Muscle layer of duodenum (tissue), 2 donors: ENCODE measurements at regions not wholly inside any gene's neighbourhood (a gene's known extent, or its start where the extent isn't known, plus 50 kb on each side); places are given as distances from the start of the nearest gene placed in this dataset.

Source experiments
- H3K27ac ChIP-seq: one replicate; pipeline ENCODE4 v1.7.0; 2013; ENCODE audit warnings: mild to moderate bottlenecking, low read length
- H3K27me3 ChIP-seq: one replicate; pipeline ENCODE4 v1.7.0; 2013; ENCODE audit warnings: low read depth, mild to moderate bottlenecking, control low read depth, low read length
- H3K36me3 ChIP-seq, 2 donors: one replicate each; pipeline ENCODE4 v1.7.0; 2013; ENCODE audit warnings: low read length in 2 of 2, control low read depth in 1 of 2, mild to moderate bottlenecking in 1 of 2; ENCODE audit not compliant: insufficient read depth in 2 of 2, control insufficient read depth in 1 of 2
- H3K4me1 ChIP-seq, 2 donors: one replicate each; pipeline ENCODE4 v1.7.0; 2013; ENCODE audit warnings: low read length in 2 of 2, mild to moderate bottlenecking in 2 of 2, control low read depth in 1 of 2, moderate library complexity in 1 of 2; ENCODE audit not compliant: insufficient read depth in 2 of 2, control insufficient read depth in 1 of 2
- H3K4me3 ChIP-seq, 2 donors: one replicate each; pipeline ENCODE4 v1.7.0; 2013; ENCODE audit warnings: low read length in 2 of 2, low read depth in 1 of 2, mild to moderate bottlenecking in 1 of 2
- H3K9me3 ChIP-seq, 2 donors: one replicate each; pipeline ENCODE4 v1.7.0; 2013; ENCODE audit warnings: low read length in 2 of 2, control low read depth in 1 of 2, mild to moderate bottlenecking in 1 of 2; ENCODE audit not compliant: control insufficient read depth in 1 of 2
- donor health status: healthy.

- H3K27ac ChIP-seq = no peak overlapping the region
- no peak overlapping the region for H3K4me3 ChIP-seq
- H3K36me3 ChIP-seq = no peaks in the 10 kb centered on the region
- no peaks in the 10 kb centered on the region for H3K27me3 ChIP-seq
- H3K4me1 ChIP-seq = no peaks in the 10 kb centered on the region
- no peaks in the 10 kb centered on the region for H3K9me3 ChIP-seq
Observed at GRCh38 chr4:137626942-137627738, 94.8 kb upstream of the PCDH18 start.

GRCh38 chr4:137623013-137623412, 90.7 kb upstream of the PCDH18 start:
- H3K27me3 ChIP-seq = no peaks in the 10 kb centered on the region

GRCh38 chr4:137621056-137621455, 88.8 kb upstream of the PCDH18 start:
- H3K4me3 ChIP-seq = no peak overlapping the region
- H3K9me3 ChIP-seq = no peaks in the 10 kb centered on the region
- no peaks in the 10 kb centered on the region for H3K36me3 ChIP-seq
- no peaks in the 10 kb centered on the region for H3K4me1 ChIP-seq
- H3K27ac ChIP-seq = no peak overlapping the region
- H3K27me3 ChIP-seq = no peaks in the 10 kb centered on the region

More at GRCh38 chr4:137623013-137623412, 90.7 kb upstream of the PCDH18 start:
- no peaks in the 10 kb centered on the region for H3K36me3 ChIP-seq
- H3K9me3 ChIP-seq = no peaks in the 10 kb centered on the region
- no peak overlapping the region for H3K27ac ChIP-seq
- H3K4me3 ChIP-seq = no peak overlapping the region
- H3K4me1 ChIP-seq = no peaks in the 10 kb centered on the region

GRCh38 chr4:137614491-137614890, 82.2 kb upstream of the PCDH18 start:
- no peaks in the 10 kb centered on the region for H3K36me3 ChIP-seq
- no peaks in the 10 kb centered on the region for H3K27me3 ChIP-seq

DNA sequence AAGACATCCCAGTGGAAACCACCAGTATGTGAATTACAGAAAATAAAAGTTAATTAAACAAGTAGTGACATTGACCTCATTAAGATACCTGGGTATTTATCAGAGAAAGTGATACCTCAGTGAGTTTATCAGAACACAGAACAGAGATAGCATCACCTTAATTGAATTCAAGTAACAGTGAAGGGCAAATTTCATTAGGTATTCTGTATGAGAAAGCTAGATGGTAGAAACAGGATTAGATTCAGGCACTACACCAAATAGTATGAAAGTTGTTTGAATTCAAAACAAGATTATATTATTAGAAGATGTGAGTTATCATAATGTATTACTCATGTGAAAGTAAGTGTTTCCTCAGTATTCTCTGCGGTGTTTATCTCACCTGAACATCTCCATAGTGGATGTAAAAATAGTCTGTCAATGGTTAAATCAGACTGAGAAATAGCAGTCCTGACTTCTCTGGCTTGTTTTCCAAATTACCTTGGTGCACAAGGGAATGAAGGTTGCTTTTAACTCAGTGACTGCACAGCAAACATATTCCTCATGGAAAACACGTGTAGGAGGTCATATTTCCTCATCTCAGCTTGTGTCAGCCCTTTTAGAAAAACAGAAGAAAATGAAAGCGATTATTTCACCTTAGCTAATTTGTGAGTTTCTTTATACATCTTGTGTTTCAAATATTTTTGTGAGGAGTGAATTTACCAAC, 79.9 kb upstream of the PCDH18 start:
- H3K9me3 ChIP-seq = no peaks in the 10 kb centered on the region
- no peaks in the 10 kb centered on the region for H3K36me3 ChIP-seq
- peaks cover 0 to 5% of the 10 kb centered on the region in 2 donors for H3K4me1 ChIP-seq
- no peak overlapping the region for H3K27ac ChIP-seq
- H3K4me3 ChIP-seq = no peak overlapping the region
- H3K27me3 ChIP-seq = no peaks in the 10 kb centered on the region

More at GRCh38 chr4:137614491-137614890, 82.2 kb upstream of the PCDH18 start:
- H3K9me3 ChIP-seq = no peaks in the 10 kb centered on the region
- H3K4me1 ChIP-seq = peaks cover 0 to 5% of the 10 kb centered on the region in 2 donors
- H3K27ac ChIP-seq = no peak overlapping the region
- no peak overlapping the region for H3K4me3 ChIP-seq

DNA sequence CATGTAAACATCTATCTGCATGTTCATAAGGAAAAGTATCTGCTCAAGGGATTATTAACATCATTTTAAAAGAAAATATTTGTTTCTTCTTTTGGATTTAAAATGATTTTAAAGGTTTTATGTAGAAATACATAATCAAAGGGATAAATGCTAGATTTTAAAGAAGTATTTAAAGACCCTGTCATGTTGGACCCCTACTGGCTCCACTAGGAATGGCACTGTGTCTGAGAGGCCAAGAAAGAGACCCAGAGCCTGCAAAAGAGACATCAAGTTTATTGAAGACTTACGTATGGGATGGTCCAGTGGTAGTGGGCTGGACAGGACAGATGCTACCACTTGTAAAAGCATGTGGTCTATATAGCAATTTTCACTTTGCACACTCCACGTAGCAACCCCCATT, 78.7 kb upstream of the PCDH18 start:
- Histone ChIP-seq H3K27ac (no peak overlapping the region), H3K4me3 (no peak overlapping the region), H3K9me3 (no peaks in the 10 kb centered on the region)

DNA sequence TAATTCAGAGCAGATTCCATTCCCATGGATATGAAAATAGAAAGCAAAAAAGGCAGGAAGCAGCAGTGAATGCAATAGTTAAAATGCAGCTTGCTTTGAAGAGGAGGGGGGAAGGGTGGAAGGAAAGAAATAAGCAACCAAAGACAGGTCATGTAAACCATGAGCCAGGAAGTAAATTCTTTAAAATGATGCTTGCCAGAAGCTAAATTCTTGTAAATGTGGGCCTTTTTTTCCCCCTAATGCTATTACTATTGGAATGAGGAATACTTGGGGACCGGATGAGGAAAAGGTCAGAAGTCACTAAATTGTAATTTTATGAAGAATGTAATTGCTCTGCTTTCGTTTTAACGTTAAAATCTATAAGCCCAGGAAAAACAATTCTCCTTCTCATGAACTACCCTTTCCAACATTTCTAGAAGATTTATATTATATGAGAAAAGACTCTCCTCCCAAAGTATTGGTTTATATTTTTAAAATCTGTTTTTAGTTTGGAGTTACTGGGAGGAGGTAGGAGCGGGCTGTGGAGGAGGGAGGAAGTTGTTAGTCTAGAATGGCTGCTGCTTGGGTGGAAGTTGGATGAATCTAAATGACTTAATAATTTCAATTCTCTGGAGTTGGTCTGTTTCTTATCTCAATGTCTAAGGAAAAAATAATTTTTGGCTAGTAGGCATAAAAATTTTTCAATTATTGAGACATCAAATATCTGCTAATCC, 77.6 kb upstream of the PCDH18 start:
- H3K4me3 ChIP-seq = peak overlapping the region; percentile 9 to 23
- no peaks in the 10 kb centered on the region for H3K9me3 ChIP-seq
- H3K27me3 ChIP-seq = no peaks in the 10 kb centered on the region
- H3K4me1 ChIP-seq = peaks cover 0 to 5% of the 10 kb centered on the region in 2 donors
- H3K36me3 ChIP-seq = no peaks in the 10 kb centered on the region
- H3K27ac ChIP-seq = peak overlapping the region; percentile 61

More for the DNA sequence above, 78.7 kb upstream of the PCDH18 start:
- H3K36me3 ChIP-seq = no peaks in the 10 kb centered on the region
- H3K27me3 ChIP-seq = no peaks in the 10 kb centered on the region
- peaks cover 0 to 5% of the 10 kb centered on the region in 2 donors for H3K4me1 ChIP-seq

- no peaks in the 10 kb centered on the region for H3K9me3 ChIP-seq
- H3K4me1 ChIP-seq = peaks cover 0 to 5% of the 10 kb centered on the region in 2 donors
- H3K36me3 ChIP-seq = no peaks in the 10 kb centered on the region
- H3K27me3 ChIP-seq = no peaks in the 10 kb centered on the region
- no peak overlapping the region for H3K27ac ChIP-seq
- no peak overlapping the region for H3K4me3 ChIP-seq
Observed at GRCh38 chr4:137608085-137608484, 75.8 kb upstream of the PCDH18 start.

GRCh38 chr4:137602436-137602835, 70.1 kb upstream of the PCDH18 start:
- Histone ChIP-seq H3K4me1 (peaks cover 0 to 6% of the 10 kb centered on the region in 2 donors), H3K27me3 (no peaks in the 10 kb centered on the region), H3K4me3 (no peak overlapping the region), H3K27ac (no peak overlapping the region), H3K36me3 (no peaks in the 10 kb centered on the region), H3K9me3 (no peaks in the 10 kb centered on the region)

- Histone ChIP-seq H3K4me1 (peaks cover 0 to 6% of the 10 kb centered on the region in 2 donors), H3K4me3 (no peak overlapping the region), H3K27me3 (no peaks in the 10 kb centered on the region), H3K27ac (no peak overlapping the region), H3K36me3 (no peaks in the 10 kb centered on the region), H3K9me3 (no peaks in the 10 kb centered on the region)
Observed at GRCh38 chr4:137601934-137602333, 69.6 kb upstream of the PCDH18 start.

DNA sequence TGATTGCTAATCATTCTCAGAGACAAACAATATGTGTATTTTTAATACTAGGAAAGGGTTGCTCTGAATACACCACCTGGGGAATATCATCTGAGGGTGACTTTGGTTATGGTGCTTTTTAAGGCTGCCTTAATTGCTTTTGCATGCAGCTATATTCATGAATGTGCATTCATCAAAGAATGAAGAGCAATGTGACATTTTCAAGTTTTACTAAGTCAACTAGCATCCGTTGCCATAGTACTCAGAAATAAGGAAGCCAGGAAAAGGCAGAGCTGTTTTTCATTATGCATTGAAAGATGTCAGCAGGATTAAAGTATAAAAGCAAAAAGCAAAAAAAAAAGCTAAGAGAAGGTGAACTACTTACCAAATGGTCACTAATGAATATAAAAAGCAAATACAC, 67.4 kb upstream of the PCDH18 start:
- H3K4me3 ChIP-seq = no peak overlapping the region
- H3K4me1 ChIP-seq = peaks cover 0 to 6% of the 10 kb centered on the region in 2 donors
- H3K36me3 ChIP-seq = no peaks in the 10 kb centered on the region
- no peaks in the 10 kb centered on the region for H3K9me3 ChIP-seq
- H3K27ac ChIP-seq = no peak overlapping the region
- H3K27me3 ChIP-seq = no peaks in the 10 kb centered on the region
